WI38 (cell line): ENCODE measurements at regions not wholly inside any gene's neighbourhood (a gene's known extent, or its start where the extent isn't known, plus 50 kb on each side); places are given as distances from the start of the nearest gene placed in this dataset.

ENCODE experiments used
- H3K4me3 ChIP-seq: 2 replicates; pipeline ENCODE4 v1.5.1; 2011; ENCODE audit warnings: low read depth, mild to moderate bottlenecking, control low read depth, low read length
- TF ChIP-seq, protein P1 (sequence below): IDR thresholded peaks from 2 replicates; pipeline ENCODE4 v1.5.1; 2012; ENCODE audit warnings: low read depth, mild to moderate bottlenecking, control low read depth, low read length

DNA sequence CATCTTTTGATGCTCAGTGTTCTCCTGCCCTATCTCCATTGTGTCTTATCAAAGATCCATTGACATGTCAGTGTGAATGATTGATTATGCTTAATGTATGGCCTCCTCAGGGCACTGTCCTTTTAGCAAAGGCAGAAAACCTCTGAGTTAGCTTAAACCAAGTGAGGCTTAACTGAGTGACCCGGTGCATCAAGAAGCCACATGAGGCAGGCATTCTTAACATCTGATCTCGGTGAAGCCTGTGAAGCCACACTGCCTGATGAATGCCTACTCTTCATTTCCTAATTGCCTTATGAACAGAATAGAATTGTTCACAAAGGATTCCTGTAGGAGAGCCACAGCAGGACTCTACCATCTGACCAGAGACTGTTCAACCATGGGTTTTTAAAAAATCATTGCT, 168.1 kb upstream of the SOX21 start:
- no peak overlapping the region for H3K4me3 ChIP-seq
- TF ChIP-seq, protein P1, sequence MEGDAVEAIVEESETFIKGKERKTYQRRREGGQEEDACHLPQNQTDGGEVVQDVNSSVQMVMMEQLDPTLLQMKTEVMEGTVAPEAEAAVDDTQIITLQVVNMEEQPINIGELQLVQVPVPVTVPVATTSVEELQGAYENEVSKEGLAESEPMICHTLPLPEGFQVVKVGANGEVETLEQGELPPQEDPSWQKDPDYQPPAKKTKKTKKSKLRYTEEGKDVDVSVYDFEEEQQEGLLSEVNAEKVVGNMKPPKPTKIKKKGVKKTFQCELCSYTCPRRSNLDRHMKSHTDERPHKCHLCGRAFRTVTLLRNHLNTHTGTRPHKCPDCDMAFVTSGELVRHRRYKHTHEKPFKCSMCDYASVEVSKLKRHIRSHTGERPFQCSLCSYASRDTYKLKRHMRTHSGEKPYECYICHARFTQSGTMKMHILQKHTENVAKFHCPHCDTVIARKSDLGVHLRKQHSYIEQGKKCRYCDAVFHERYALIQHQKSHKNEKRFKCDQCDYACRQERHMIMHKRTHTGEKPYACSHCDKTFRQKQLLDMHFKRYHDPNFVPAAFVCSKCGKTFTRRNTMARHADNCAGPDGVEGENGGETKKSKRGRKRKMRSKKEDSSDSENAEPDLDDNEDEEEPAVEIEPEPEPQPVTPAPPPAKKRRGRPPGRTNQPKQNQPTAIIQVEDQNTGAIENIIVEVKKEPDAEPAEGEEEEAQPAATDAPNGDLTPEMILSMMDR, result no peak

DNA sequence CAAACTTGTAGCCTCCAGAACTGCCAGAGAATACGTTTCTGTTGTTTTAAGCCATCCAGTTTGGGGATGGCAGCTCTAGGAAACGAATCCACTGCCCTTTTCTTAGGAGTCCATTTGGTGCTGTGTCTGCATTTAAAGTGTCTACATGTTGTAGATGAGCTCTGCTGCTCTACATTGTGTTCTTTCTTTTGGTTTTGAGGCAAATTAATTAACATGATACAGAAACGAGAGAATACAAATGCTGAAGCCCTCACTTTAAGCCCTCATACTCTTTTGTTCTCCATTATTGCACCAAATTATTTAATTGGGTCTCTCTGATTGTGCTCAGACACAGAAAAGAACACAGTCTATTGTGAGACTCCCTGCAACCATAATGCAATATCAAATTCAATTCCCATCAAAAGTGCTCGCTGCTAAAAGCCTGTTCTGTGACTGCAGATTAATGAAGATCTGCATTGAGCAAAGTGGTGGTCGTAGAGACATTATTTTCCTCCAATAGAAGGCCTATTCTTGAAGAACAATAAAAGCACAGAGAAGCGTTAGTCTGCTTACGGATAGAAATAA, 166.3 kb upstream of the SOX21 start:
- TF ChIP-seq, protein P1, result no peak
- H3K4me3 ChIP-seq, result no peak overlapping the region

DNA sequence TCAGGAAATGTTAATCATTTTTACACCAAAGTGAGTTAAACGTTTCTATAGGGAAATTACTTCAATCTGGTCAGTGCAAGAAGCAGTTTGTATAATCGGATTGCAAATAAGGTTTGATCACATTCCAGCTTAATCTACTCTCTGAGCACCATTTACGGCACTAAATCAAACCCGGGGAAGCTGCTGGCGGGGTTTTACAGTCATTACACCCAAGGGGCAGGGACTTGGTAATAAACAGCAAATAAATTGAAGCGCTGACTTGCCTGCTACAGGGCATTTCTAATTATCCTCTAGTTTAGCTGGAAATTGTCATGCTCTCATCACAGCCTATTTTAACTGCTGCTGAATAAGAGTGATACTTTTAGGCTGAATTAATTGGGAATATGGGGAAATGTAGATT, 152.1 kb upstream of the SOX21 start:
- TF ChIP-seq, protein P1, result no peak
- H3K4me3 ChIP-seq, result no peak overlapping the region

DNA sequence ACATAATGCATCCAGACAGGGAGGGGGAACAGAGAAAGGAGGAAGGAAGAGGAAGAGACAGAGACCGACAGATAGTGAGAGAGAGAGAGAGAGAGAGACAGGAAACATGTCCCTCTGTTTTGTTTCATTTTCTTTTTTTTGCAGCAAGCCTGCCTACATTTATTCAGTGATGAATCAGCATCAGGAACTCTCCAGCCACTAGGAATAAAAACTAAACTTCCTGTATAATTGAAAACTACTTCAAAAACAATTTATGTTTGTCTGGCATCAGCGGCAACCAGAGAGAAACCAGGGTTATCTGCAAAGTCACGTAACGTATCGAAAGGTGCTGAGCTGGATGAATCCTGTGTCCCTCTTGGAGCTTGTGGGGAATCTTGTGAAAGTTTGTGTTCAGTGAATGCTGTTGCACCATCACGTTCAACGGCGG, 148.6 kb upstream of the SOX21 start:
- TF ChIP-seq, protein P1, result no peak
- peak overlapping the region; percentile 61 for H3K4me3 ChIP-seq

DNA sequence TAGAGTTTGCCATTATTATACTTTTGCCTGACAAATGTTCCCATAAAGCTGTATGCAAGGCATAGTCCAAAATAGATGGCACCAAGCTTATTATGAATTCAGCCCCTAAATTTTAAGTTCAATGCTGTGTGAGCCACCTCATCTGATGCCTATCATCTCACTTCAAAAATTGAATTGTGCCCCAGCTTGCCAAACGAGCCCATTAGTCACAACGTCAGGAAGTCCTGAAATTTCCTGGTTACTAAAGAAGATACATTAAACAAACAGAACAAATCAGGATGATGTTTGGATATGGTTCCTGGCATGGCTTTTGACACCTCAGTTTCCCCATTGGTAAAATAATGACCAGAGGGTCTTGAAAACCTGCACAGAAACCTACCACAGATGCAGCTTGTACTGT, 147.5 kb upstream of the SOX21 start:
- no peak overlapping the region for H3K4me3 ChIP-seq
- TF ChIP-seq, protein P1, result no peak

DNA sequence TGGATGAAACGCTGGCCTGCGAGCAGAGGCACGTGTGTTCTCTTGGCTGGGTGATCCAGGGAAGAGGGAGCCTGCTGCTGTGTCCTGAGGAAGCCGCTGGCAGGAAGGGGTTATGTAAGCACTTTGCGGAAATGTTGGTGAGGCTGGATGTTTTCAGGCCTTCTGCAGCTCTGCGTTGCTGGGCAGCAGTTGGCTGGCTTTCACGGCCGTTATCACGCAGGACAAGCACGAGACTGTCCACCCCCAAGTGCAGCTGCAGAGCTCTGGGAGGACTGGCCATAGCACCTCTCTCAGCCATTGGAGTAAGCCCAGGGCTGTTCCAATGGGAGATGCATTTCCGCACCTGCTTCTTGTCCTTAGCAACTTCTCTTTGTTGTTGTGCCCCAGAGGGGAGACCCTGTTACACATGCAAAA, 146.9 kb upstream of the SOX21 start:
- TF ChIP-seq, protein P1, result no peak

DNA sequence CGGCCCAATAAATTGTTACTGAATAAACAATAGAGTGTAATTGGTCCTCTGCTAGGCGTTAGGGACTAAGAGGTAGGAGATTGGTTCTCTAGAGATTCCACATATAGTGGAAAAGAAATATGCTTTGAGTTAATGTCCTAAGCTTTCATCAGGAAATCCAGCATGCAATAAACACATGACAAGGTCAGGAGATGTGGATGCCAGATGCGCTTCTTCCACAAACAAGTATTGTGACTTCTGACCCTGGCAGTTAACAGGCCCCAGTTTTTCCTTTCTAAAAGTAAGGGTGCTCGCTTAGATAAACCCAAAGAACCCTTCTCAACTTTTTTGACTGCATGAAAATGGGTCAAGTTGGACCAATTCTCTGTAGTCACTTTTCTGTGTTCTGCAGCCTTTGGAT, 146.5 kb upstream of the SOX21 start:
- TF ChIP-seq, protein P1, result no peak
- H3K4me3 ChIP-seq, result no peak overlapping the region

More for the DNA sequence above, 146.9 kb upstream of the SOX21 start:
- H3K4me3 ChIP-seq, result no peak overlapping the region
